DMS53 (cell line): ENCODE measurements at regions not wholly inside any gene's neighbourhood (a gene's known extent, or its start where the extent isn't known, plus 50 kb on each side); places are given as distances from the start of the nearest gene placed in this dataset.

Experiments
- DNase-seq: peaks from one replicate; lab custom pipeline; 2025; lab: John Stamatoyannopoulos, UW

DNA sequence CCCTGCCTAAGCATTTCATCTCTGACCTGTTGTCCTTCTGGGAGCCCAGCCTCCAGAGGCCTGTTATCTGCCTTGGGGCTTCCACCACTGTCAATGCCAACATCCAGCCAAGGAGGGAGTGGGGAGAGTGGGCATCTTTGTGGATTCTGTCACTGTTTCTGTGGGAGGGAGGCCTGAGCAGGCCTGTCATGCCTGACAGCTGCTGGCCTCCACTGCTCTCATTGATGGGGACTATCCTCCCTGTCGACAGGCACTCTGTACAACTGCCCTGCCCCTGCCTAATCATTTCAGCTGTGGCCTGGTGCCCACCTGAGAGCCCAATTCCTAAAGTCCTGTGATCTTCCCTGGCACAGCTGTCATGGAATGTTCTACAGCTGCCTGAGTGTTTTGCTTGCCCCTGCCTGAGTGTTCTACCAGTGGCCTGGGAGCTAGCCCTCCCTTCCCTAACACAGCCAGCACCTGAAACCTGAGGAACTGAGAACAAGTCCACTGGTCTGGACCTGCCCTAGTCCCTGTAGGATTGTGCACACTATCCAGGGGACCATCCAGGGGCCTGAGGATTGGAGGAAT is 145.3 kb downstream of the FAM83B start:
- no peak for DNase-seq

DNA sequence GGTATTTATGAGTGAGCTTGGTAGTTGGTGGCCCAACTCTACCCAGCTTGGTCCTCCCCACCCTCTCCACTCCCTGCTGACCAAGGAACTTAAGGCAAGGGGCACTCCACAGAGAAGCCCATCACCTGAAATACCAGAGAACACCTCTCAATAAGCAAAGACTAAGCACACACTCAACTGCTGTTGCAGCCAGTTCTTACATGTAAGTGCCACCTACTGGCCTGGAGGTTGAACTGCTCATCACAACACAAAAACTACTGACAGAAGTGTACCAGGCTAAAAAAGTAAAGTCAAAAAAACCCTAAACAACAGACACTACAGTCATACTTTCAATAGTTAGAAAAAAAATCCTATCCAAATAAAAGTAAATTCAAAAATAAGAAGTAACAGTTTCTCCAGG is 146.2 kb downstream of the FAM83B start:
- DNase-seq = peak; percentile 51

DNA sequence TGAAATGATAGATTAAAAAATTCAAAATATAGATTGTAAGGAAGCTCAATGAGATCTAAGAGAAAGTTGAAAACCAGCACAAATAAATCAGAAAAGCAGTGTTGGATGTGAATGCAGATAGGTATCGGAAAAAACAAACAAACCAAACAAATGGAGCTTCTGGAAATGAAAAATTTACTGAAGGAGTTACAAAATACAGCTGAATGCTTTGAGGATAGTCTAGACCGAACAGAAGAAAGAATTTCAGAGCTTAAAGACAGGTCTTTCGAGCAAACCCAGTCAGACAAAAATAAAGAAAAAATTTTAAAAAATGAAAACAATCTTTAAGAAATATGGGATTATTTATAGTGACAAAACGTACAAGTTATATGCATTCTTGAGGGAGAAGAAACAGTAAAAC is 146.7 kb downstream of the FAM83B start:
- no peak for DNase-seq

DNA sequence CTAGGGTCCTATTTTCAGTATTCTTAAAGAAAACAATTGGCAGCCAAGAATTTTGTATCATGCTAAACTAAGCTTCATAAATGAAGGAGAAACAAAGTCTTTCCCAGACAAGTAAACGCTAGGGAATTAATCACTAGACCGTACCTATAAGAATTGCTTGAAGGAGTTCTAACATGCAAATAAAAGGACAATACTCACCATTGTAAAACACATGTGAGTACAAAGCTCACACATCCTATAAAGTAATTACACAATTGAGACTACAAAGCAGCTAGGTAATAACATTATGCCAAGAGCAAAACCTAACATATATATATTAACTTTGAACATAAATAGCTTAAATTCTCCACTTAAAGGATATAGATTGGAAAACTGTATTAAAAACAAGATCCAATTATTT is 147.4 kb downstream of the FAM83B start:
- no peak for DNase-seq

DNA sequence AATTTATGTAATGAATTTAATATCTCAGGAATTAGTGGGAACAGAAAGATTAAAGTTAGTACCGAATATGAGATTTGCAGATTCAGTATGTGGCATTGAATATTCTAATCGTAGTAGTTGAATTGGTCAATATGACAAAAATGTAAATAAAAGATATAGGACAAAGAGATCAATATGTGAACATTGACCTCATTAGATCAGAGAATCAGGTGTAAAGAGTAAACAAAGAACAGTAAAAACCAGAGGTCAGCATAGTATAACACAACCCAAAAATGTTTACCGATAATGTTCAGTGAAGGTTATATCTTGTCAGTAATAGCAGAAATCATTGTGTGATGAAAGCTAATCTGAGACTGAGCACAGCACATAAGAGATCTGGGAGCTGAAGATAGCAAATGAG is 152.0 kb downstream of the FAM83B start:
- no peak for DNase-seq

DNA sequence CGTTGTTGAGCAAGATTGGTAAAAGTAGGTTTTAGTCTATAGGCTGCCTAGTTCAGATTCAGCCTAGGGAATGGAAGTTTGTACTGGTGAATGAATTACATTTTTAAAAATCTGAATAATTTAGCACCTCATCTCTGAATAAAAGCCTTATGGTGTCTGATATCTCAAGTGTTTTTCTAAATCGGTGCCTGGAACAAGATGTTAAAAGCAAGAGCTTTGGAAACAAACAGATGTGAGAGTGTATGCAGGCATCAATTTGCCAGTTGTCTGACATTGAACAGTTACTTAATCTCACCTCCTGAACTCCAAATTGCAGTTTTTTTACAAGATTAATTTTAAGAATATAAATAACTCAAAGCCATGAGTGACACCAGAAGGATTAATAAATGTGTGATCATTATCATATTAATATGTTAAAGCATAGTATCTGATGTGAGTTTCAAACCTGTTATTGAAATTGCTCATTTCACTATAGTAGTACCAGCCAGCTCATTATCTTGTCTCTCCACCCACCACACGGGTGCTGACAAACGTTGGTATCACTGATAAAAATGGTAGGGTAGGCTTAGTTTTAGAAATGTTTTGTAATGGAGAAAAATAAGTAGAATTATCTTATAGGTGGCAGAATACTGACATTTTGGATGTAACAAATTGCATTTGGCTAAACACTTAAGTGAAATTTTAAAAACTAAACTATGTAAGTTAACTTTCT is 157.3 kb downstream of the FAM83B start:
- no peak for DNase-seq

DNA sequence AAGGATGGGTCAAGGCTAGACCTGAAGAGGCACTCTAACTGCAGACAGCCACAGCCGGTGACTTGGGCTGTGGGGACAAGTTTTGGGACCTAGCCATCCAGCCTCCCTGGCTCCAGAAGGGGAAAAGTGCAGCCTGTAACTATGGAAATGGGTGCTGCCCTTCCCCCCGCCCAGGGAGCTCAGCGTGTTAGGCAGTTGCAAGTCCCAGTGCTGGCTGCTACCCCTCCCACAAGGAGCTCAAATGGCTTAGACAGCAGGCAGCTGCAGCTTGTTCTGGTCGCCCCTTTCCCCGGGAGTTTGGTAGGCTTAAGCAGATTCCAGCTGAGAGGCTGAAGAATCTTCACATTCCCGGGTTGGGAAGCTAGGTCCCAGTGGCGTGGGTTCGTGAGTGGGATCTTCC is 162.6 kb downstream of the FAM83B start:
- no peak for DNase-seq

DNA sequence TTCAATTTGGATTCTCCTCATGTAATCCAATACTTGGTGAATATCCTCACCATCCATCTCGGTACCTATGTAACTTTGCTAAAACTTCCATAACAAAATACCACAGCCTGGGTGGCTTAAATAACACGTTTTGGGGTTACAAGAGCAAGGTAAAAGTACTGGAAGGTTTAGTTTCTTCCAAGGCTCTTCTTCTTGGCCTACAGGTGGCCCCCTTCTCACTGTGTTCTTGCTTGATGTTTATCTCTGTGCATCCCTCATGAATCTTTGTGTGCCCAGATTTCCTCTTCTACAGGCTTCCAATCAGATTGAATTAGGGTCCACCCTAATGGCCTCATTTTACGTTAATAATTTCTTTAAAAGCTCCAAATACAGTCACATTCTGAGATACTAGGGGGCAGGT is 163.3 kb upstream of the HCRTR2 start:
- no peak for DNase-seq

DNA sequence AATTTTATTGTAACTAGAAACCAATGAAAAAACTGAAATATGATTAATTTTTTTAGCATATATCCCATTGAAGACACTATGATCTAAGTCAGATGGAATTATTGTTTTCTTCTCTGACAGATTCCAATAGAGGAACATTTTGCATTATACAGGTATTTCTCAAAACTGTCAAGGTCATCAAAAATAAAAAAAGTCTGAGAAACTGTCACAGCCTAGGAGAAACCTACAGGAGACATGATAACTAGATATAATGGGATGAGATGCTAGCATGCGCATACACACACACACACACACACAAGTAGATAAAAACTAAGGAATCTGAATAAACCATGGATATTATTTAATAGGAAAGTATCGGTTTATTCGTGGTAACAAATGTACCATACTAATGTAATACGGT is 161.9 kb upstream of the HCRTR2 start:
- no peak for DNase-seq

DNA sequence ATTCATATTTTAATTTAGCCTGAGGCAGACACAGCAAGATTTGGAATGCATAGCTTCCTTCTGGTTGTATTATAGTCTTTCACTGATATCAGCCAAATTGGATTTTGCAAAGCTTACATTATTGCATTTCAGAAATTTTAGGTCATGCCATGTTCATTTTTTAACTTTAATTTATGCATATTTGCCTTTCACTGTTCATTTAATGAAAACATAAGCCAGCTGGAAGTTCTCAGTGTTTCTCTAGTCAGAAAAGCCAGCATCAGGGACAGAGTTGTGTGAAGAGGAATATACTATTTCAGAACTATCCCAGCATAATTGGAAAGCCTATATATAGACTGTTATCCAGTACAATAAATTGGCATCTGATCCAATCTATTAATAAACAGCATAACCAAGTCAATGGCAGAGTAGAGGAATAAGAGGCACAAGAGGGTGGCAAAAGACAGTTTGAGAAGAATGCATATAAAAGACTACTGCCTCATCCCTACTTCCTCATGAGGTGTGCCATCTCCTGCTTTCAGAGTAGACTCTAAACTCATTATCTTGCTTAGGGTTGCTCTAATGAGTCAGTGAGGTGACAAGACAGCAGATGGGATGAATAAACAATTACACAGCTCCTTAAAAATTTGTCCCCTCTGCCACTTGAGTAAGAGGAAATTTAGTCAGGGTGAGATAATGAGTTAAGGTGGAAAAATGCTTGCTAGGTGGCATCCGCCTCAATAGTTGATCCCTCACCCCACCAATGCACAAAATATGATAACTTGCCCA is 159.8 kb upstream of the HCRTR2 start:
- peak; percentile 7 for DNase-seq

DNA sequence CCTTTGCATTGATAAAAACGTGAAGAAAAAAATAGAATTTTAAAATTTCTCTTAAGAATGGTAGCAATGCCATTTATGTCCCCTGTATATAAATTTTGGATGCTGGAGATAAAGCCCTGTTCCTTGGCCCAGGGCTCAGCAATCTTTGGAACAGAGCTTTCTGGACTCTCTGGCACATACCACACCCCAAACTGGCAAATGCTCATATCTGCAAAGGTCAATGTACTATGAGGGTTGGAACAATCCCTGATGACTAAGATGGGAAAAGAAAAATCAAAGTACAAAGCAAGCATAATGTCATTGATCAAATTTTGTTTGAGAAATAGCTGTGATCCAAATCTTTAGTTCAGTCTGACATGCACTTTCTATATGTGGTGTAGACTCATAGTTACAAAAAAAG is 158.1 kb upstream of the HCRTR2 start:
- no peak for DNase-seq

DNA sequence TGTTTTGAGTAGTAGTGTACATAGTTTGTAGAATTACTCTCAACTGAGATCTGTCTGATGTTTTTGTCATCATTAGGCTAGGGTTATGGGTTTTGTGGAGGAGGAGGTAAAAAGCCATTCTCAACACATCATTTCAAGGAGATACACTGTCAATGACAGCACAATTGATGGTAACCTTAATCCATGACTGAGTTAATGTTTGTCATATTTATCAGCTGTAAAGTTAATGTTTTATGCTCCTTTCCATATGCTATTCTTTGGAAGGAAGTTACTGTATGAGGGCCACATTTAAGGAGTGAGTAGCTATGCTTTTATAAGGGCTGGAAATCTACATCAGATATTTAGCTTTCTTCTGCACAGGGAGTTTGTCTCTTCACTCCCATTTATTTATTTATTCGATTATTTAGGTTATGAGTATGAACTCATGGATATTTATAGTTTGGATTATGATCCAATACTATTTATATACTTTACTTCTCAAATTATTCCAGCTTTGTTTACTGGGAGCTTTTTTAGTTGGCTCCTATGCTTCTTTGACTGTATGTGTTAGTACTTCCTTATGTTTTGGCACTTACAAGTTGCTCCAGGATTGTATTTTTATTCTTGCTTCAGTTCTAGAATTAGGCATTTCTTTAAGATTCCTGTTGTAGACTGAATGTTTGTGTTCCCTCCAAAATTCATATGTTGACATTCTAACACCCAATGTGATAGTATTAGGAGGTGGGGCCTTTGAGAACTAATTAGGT is 156.6 kb upstream of the HCRTR2 start:
- DNase-seq = no peak

DNA sequence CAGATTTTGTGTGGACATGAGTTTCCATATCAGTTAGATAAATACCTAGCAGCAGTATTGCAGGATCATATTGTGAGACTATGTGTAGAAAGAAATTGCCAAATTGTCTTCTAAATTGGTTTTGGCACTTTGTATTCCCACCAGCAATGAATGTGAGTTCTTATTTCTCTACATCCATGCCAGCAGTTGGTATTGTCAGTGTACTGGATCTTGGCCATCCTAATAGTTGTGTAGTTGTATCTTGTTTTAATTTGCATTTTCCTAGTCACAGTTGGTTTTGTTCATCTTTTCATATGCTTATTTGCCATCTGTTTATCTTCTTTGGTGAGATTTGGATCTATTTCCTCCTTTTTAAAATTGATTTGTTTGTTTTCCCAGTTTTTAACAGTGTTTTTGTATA is 154.7 kb upstream of the HCRTR2 start:
- no peak for DNase-seq

DNA sequence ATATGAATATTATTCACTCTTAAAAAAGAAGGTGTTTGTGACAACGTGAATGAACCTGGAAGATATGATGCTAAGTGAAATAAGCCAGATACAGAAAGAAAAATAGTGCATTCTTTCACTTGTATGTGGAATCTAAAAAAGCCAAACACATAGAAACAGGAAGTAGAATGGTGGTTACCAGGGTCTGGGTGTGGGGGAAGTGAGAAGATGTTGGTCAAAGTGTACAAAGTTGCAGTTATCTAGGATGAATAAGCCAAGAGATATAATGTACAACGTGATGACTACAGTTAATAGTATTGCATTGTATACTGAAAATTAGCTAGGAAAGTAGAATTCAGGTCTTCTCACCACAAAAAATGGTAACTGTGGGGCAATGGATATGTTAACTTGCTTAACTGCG is 151.1 kb upstream of the HCRTR2 start:
- no peak for DNase-seq

DNA sequence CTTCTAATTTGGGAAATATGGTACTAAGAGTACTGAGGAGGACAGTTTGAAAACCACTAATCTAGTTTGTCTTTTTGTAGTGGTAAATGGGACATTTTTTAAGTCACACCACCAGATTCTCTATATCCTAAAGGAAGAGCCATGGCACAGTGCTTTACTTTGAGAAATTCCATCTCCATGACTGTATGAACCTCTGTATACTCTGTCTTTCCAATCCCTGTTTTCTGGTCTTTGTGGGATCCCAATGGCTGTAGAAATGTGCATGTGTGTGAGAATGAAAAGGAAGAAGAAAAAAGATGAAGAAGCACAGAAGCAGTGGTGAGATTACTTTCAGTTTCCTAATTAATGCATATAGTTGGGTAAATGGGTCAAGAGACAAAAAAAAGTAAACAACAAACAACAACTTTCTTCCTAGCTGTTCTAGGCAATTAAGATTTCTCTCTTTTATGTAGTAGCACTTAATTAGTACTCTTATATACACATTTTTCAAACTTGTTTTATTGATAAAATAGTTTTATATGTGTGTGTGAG is 141.2 kb upstream of the HCRTR2 start:
- DNase-seq = no peak

DNA sequence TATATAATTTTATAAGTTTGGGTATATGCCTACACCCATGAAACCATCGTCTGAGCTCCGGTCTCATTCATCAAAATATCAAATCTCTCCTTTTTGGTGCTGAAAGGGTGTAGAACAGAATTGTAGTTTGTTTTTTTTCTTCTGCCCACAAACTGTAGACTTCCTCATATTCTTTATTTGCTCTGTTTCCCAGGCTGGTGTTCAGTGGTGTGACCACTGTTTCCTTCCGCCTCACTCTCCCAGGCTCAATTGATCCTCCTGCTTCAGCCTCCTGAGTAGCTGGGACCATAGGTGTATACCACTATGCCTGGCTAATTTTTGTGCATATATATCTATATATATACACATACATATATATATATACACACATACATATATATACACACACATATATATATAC is 139.6 kb upstream of the HCRTR2 start:
- no peak for DNase-seq

DNA sequence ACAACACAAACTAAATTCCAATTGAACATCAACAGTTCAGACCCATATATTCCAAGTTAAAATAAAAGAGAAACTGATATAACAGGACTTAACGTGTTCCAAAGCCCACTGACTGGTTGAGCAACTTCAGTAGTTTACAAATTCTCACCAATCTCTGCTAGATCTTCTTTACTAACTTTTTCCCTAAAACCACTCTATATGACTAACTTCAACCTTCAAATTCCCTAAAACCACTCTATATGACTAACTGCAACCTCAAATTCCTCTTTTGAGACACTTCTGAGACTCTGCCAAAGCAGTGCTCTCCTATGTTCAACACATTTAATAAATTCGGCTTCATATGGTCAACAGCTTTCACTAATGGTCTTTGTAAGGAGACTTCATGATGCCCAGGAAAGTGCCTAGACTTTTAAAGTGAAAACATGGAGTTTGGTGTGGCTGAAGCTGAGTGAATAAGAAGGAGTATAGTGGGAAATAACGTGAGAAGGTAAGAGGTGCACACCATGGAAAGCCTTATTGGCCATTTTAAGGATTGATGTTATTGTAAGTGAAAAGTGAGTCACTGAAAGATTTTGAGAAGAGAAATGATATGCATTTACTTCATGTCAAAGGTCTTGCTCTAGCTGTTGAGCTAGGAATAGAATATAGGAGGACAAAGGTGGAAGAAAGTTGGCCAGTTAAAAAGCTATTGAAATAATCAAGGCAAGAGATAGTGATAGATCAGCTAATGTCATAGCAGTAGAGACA is 134.0 kb upstream of the HCRTR2 start:
- DNase-seq = no peak

DNA sequence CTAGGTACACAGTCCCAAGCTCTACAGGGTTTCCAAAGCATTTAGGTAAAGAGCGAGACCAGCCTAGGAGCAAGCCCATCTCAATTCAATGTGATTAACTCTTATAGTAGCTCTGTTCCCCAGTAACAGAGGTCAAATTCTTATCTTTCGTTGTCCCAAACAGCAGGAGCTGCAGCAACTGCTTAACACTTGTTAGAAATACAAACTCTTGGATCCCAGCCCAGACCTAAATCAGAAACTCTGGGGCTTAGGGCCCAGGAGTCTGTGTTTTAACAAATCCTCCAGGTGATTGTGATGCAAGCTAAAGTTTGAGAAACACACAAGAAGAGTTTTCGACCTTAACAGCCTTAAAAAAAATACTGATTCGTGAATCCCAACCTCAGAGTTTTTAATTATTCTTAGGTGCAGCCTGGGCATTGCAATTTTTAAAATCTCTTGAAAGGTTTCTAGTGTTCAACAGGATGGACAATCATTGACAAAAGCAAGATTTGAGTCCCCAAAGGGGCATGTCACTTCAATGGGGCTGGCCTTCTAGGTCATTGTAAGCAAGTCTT is 127.4 kb upstream of the HCRTR2 start:
- no peak for DNase-seq

DNA sequence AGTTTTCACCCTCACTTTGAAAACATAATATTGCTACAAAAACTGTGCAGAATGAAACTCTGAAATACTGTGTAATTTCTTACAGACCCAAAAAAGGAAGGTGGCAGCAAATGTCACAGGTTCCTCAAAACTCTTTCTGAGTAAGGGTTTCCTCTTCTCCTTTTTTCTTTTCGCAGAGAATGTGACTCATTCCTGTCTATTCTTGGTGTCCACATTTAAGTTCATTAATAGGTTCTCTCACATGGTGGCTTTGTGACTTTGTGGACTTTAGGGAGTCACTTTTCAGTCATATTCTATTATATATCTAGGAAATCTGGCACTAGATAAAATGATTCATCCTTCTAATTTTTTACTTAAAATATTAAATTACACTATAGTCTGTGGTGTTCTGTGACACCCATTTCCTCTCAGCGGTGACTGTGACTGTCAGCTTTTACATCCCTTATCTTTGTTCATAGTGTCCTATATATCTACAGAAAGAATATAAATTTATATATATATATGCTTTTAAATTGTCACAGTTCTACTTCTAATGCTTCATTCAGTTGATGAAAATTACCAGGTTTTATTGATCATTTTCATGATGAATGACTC is 126.8 kb upstream of the HCRTR2 start:
- no peak for DNase-seq

DNA sequence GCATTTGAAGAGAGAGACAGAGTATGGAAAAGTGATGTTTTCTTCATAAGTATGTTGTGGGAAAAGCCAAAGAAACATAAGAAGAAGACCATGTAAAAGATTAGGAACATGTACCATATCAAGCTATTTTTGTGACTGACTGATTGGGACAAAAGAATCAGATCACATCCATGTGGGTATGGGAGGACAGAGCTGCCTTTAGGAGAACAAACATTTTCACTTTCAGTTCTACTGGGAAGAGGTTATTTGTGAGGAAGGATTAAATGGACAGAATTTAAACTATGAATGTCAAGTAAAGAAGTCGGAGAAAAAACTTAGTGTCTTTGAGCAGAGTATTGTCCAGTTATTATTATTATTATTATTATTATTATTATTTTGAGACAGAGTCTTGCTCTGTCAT is 124.4 kb upstream of the HCRTR2 start:
- DNase-seq = no peak

DNA sequence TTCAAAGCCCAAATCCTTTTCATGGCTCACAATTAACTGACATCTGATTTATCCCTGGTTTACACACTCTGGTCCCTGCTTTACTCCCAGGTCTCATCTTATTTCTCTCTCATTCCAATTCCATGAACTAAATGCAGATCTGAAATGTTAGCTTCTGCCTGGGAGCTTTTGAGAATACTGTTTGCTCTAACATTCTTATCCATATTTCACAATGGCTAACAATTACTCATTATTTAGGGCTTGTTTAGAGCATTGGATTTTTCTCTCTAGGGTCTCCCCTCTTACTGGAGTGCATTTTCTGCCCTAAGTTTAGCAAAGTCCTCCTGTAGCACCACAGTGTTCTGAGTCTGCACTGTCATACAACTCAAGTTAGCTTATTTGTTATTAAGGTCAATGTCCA is 121.5 kb upstream of the HCRTR2 start:
- DNase-seq = no peak
